ENCODE measurements at regions not wholly inside any gene's neighbourhood (a gene's known extent, or its start where the extent isn't known, plus 50 kb on each side); places are given as distances from the start of the nearest gene placed in this dataset.

DNA sequence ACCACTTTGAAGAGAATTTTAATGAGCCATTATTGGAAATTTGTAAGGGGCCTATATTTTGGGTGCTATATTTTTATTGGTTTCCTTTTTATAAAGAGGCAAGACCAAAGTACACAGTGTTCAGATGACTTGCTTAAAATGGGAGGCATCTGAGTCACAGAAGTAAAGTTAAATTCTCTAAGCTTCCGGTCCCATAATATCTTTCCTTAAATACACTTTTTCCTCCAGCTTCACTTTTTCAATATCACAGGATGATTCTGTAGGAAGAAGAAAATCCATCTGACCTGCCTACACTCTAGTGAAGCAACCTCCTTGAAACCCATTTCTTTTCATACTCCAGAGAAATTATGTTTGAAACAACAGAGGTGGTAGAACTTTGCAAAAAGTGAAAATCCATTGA lies 274.0 kb downstream of the PIK3R1 start:
- Histone ChIP-seq H3K4me2 (replicated peaks; ENCODE audit: extremely low read depth, low read length, poor library complexity, severe bottlenecking) (no peak overlapping the region), H2AFZ (ENCODE audit: insufficient read depth, low read depth, low read length, poor library complexity, severe bottlenecking) (no peak overlapping the region), H3K79me2 (ENCODE audit: insufficient read depth, low read length) (no peaks in the 10 kb centered on the region), H3K27me3 (ENCODE audit: control insufficient read depth in 2 of 2, insufficient read depth in 2 of 2, low read length in 2 of 2) (no peaks in the 10 kb centered on the region), H3K36me3 (replicated peaks in 1 of 2; ENCODE audit: control insufficient read depth in 1 of 2, insufficient read depth in 2 of 2, low read length in 2 of 2) (no peaks in the 10 kb centered on the region), H3K9ac (ENCODE audit: insufficient read depth, low read length, poor library complexity, severe bottlenecking) (no peak overlapping the region), H3K4me3 (replicated peaks in 1 of 3; ENCODE audit: low read depth in 2 of 3, low read length in 3 of 3) (no peak overlapping the region), H3K4me1 (ENCODE audit: control insufficient read depth in 1 of 2, insufficient read depth in 2 of 2, low read length in 2 of 2) (no peaks in the 10 kb centered on the region), H3K9me3 (replicated peaks in 1 of 2; ENCODE audit: control insufficient read depth in 1 of 2, insufficient read depth in 1 of 2, low read length in 2 of 2) (peaks cover 0 to 9% of the 10 kb centered on the region in 2 donors), H3K27ac (ENCODE audit: low read depth in 1 of 2, low read length in 2 of 2) (no peak overlapping the region), H4K20me1 (ENCODE audit: insufficient read depth, low read length) (no peaks in the 10 kb centered on the region)
- H3K27ac Mint-ChIP-seq, result no peak overlapping the region
- peaks cover 0 to 1% (median 0%) of the 10 kb centered on the region in 3 donors for H3K27me3 Mint-ChIP-seq (ENCODE audit: low read depth in 3 of 3)
- TF ChIP-seq, protein P1, sequence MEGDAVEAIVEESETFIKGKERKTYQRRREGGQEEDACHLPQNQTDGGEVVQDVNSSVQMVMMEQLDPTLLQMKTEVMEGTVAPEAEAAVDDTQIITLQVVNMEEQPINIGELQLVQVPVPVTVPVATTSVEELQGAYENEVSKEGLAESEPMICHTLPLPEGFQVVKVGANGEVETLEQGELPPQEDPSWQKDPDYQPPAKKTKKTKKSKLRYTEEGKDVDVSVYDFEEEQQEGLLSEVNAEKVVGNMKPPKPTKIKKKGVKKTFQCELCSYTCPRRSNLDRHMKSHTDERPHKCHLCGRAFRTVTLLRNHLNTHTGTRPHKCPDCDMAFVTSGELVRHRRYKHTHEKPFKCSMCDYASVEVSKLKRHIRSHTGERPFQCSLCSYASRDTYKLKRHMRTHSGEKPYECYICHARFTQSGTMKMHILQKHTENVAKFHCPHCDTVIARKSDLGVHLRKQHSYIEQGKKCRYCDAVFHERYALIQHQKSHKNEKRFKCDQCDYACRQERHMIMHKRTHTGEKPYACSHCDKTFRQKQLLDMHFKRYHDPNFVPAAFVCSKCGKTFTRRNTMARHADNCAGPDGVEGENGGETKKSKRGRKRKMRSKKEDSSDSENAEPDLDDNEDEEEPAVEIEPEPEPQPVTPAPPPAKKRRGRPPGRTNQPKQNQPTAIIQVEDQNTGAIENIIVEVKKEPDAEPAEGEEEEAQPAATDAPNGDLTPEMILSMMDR (IDR thresholded peaks at IDR 0.05), result no peak
- peaks cover 0 to 16% (median 7%) of the 10 kb centered on the region in 7 donors for H3K9me3 Mint-ChIP-seq
- no peaks in the 10 kb centered on the region for H3K4me1 Mint-ChIP-seq
- DNase-seq, result no peak
- WGBS (ENCODE audit: insufficient coverage), result no CpG with 5 or more reads among the region's 1 CpG
- intact Hi-C loops (cut with micrococcal nuclease), result no loop called here
- no peaks in the 10 kb centered on the region for H3K36me3 Mint-ChIP-seq
- no peak overlapping the region for H3K4me3 Mint-ChIP-seq

DNA sequence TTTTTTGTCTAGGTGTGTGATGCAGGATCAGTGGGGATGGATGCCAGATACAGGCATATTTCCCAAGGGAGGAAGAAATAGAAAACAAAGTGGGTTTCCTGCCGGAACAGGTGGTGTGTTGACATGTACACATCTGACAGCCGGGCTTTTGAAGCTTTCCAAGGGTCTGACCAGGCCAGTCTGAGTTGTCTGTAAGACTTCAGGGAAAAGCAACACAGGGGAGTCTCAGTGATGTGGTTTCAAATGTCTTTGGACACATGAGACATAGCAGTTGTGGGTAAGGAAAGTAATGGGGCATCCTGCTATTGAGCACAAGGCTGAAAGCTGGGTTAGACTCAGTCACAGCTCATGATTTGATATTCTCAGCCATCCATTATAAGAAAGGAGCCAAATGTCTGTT lies 274.9 kb downstream of the PIK3R1 start:
- TF ChIP-seq, protein P1 (IDR thresholded peaks at IDR 0.05), result no peak
- Histone ChIP-seq H3K9ac (ENCODE audit: insufficient read depth, low read length, poor library complexity, severe bottlenecking) (no peak overlapping the region), H3K4me1 (ENCODE audit: control insufficient read depth in 1 of 2, insufficient read depth in 2 of 2, low read length in 2 of 2) (no peaks in the 10 kb centered on the region), H3K36me3 (replicated peaks in 1 of 2; ENCODE audit: control insufficient read depth in 1 of 2, insufficient read depth in 2 of 2, low read length in 2 of 2) (no peaks in the 10 kb centered on the region), H3K27ac (ENCODE audit: low read depth in 1 of 2, low read length in 2 of 2) (no peak overlapping the region), H3K27me3 (ENCODE audit: control insufficient read depth in 2 of 2, insufficient read depth in 2 of 2, low read length in 2 of 2) (no peaks in the 10 kb centered on the region), H3K9me3 (replicated peaks in 1 of 2; ENCODE audit: control insufficient read depth in 1 of 2, insufficient read depth in 1 of 2, low read length in 2 of 2) (peaks cover 0 to 9% of the 10 kb centered on the region in 2 donors), H3K79me2 (ENCODE audit: insufficient read depth, low read length) (no peaks in the 10 kb centered on the region), H4K20me1 (ENCODE audit: insufficient read depth, low read length) (no peaks in the 10 kb centered on the region), H3K4me2 (replicated peaks; ENCODE audit: extremely low read depth, low read length, poor library complexity, severe bottlenecking) (no peak overlapping the region), H3K4me3 (replicated peaks in 1 of 3; ENCODE audit: low read depth in 2 of 3, low read length in 3 of 3) (no peak overlapping the region), H2AFZ (ENCODE audit: insufficient read depth, low read depth, low read length, poor library complexity, severe bottlenecking) (no peak overlapping the region)
- Mint-ChIP-seq H3K27ac (no peak overlapping the region), H3K36me3 (no peaks in the 10 kb centered on the region), H3K4me3 (no peak overlapping the region), H3K4me1 (no peaks in the 10 kb centered on the region), H3K27me3 (ENCODE audit: low read depth in 3 of 3) (peaks cover 0 to 1% (median 0%) of the 10 kb centered on the region in 3 donors), H3K9me3 (peaks cover 0 to 16% (median 8%) of the 10 kb centered on the region in 7 donors)
- 81% methylated on average over 2 of the region's 2 CpGs for WGBS (ENCODE audit: insufficient coverage)
- no peak for DNase-seq
- intact Hi-C loops (cut with micrococcal nuclease), result no loop called here

Measured in CD14-positive monocyte (primary cell).